H1 (cell line): ENCODE measurements at regions not wholly inside any gene's neighbourhood (a gene's known extent, or its start where the extent isn't known, plus 50 kb on each side); places are given as distances from the start of the nearest gene placed in this dataset.

Experiments
- CTCF ChIA-PET: fragments of 300-600 bp; sonication (Branson Sonifier 250); formaldehyde crosslinking; loops from one replicate; lab custom pipeline; 2021; ENCODE audit not compliant: partially characterized antibody; lab: Charles Lee
- POLR2A ChIA-PET: fragments of 300-600 bp; sonication (Branson Sonifier 250); formaldehyde crosslinking; loops from one replicate; lab custom pipeline; 2021; ENCODE audit warnings: inconsistent platforms; ENCODE audit not compliant: partially characterized antibody; lab: Charles Lee
- DNase-seq, 2 experiments: peaks; one replicate each; pipeline versions ENCODE4 v3.0.0 to v3.0.0-alpha.2; 2010 to 2022; ENCODE audit warnings: low spot score in 2 of 2, low read depth in 1 of 2, mixed read lengths in 1 of 2
- FAIRE-seq: peaks from 2 replicates; lab custom pipeline; 2011; peaks lifted over from hg19 to GRCh38; lab: Jason Lieb, UNC
- H2AFZ ChIP-seq: 2 replicates; pipeline ENCODE4 v1.8.1; 2012; ENCODE audit warnings: low read length, inconsistent platforms
- H2AK5ac ChIP-seq: 2 replicates; pipeline ENCODE4 v1.6.1; 2013; ENCODE audit warnings: low read depth, low read length
- H2BK120ac ChIP-seq: replicated peaks from 2 replicates; pipeline ENCODE3; 2013; ENCODE audit warnings: low read depth, low read length, inconsistent platforms
- H2BK12ac ChIP-seq: 2 replicates; pipeline ENCODE4 v1.6.1; 2013; ENCODE audit warnings: low read depth, low read length
- H2BK15ac ChIP-seq: 2 replicates; pipeline ENCODE4 v1.6.1; 2013; ENCODE audit warnings: low read length
- H2BK20ac ChIP-seq: 2 replicates; pipeline ENCODE4 v1.6.1; 2013; ENCODE audit warnings: low read length
- H2BK5ac ChIP-seq: 2 replicates; pipeline ENCODE4 v1.6.1; 2013; ENCODE audit warnings: low read depth, low read length
- H3K14ac ChIP-seq: 2 replicates; pipeline ENCODE4 v1.6.1; 2013; ENCODE audit warnings: inconsistent platforms; ENCODE audit not compliant: insufficient read length
- H3K18ac ChIP-seq: 2 replicates; pipeline ENCODE4 v1.6.1; 2013; ENCODE audit warnings: low read length; ENCODE audit errors: extremely low read depth
- H3K23ac ChIP-seq: 2 replicates; pipeline ENCODE4 v1.6.1; 2013; ENCODE audit warnings: inconsistent platforms; ENCODE audit not compliant: insufficient read length
- H3K23me2 ChIP-seq: 2 replicates; pipeline ENCODE4 v1.6.1; 2013; ENCODE audit warnings: low read depth, low read length
- H3K27ac ChIP-seq: 2 replicates; pipeline ENCODE4 v1.6.1; 2011; ENCODE audit warnings: low read depth, low read length, inconsistent platforms
- H3K27me3 ChIP-seq, 4 experiments: replicated peaks in 1 of 4; 1 replicate in 1 of 4; 2 replicates in 3 of 4; pipeline versions ENCODE4 v1.6.1 to v1.8.1; 2011 to 2013; ENCODE audit warnings: low read length in 3 of 4, mild to moderate bottlenecking in 3 of 4, inconsistent platforms in 2 of 4, mixed read lengths in 2 of 4, moderate library complexity in 1 of 4; ENCODE audit not compliant: control insufficient read depth in 3 of 4, insufficient read depth in 3 of 4; ENCODE audit errors: extremely low read depth in 1 of 4
- H3K36me3 ChIP-seq, 4 experiments: 2 replicates each; pipeline versions ENCODE4 v1.6.1 to v1.8.1; 2011 to 2013; ENCODE audit warnings: mild to moderate bottlenecking in 4 of 4, low read length in 3 of 4, moderate library complexity in 2 of 4, control low read depth in 1 of 4, inconsistent platforms in 1 of 4; ENCODE audit not compliant: insufficient read depth in 4 of 4, control insufficient read depth in 2 of 4
- H3K4ac ChIP-seq: replicated peaks from 2 replicates; pipeline ENCODE3; 2013; ENCODE audit warnings: low read length, low read depth, mixed read lengths, inconsistent platforms; ENCODE audit not compliant: insufficient read length
- H3K4me1 ChIP-seq, 4 experiments: replicated peaks in 1 of 4; 1 replicate in 1 of 4; 2 replicates in 3 of 4; pipeline versions ENCODE4 v1.6.1 to v1.8.1; 2011 to 2013; ENCODE audit warnings: low read length in 3 of 4, inconsistent platforms in 2 of 4, mixed read lengths in 1 of 4; ENCODE audit not compliant: insufficient read depth in 4 of 4, control insufficient read depth in 3 of 4
- H3K4me2 ChIP-seq, 2 experiments: 2 replicates each; pipeline versions ENCODE4 v1.6.1 to v1.8.1; 2011 to 2013; ENCODE audit warnings: low read depth in 2 of 2, low read length in 2 of 2, control low read depth in 1 of 2, inconsistent platforms in 1 of 2, mild to moderate bottlenecking in 1 of 2; ENCODE audit not compliant: insufficient read depth in 1 of 2
- H3K4me3 ChIP-seq, 4 experiments: fragments of 200-600, 300-600 bp in 1 of 4; sonication (generic), shearing (Covaris generic), sonication (Bioruptor Twin) in 1 of 4; 2 replicates each; pipeline versions ENCODE4 v1.5.1 to v1.8.1; 2011 to 2016; ENCODE audit warnings: low read length in 4 of 4, low read depth in 3 of 4, control low read depth in 2 of 4, inconsistent platforms in 2 of 4, mild to moderate bottlenecking in 2 of 4, mixed read lengths in 1 of 4, moderate library complexity in 1 of 4; ENCODE audit not compliant: insufficient read depth in 2 of 4; ENCODE audit errors: extremely low read depth in 1 of 4
- H3K56ac ChIP-seq: replicated peaks from 2 replicates; pipeline ENCODE3; 2013; ENCODE audit warnings: low read depth, mild to moderate bottlenecking, mixed read lengths, low read length, inconsistent platforms; ENCODE audit not compliant: insufficient read length
- H3K79me1 ChIP-seq: 2 replicates; pipeline ENCODE4 v1.6.1; 2013; ENCODE audit warnings: low read depth, low read length, control low read depth
- H3K79me2 ChIP-seq, 2 experiments: 2 replicates each; pipeline versions ENCODE4 v1.6.1 to v1.8.1; 2012 to 2013; ENCODE audit warnings: low read length in 2 of 2, mild to moderate bottlenecking in 2 of 2, inconsistent platforms in 1 of 2; ENCODE audit not compliant: insufficient read depth in 2 of 2, control insufficient read depth in 1 of 2
- H3K9ac ChIP-seq, 4 experiments: replicated peaks in 1 of 4; 1 replicate in 1 of 4; 2 replicates in 3 of 4; pipeline versions ENCODE4 v1.6.1 to v1.8.1; 2011 to 2013; ENCODE audit warnings: low read depth in 3 of 4, low read length in 3 of 4, control low read depth in 2 of 4, mild to moderate bottlenecking in 2 of 4, moderate library complexity in 2 of 4, inconsistent platforms in 1 of 4; ENCODE audit errors: extremely low read depth in 1 of 4
- H3K9me3 ChIP-seq, 2 experiments: 2 replicates each; pipeline versions ENCODE4 v1.6.1 to v1.8.1; 2012 to 2013; ENCODE audit warnings: mild to moderate bottlenecking in 2 of 2, moderate library complexity in 2 of 2, control low read depth in 1 of 2, inconsistent platforms in 1 of 2, low read depth in 1 of 2, low read length in 1 of 2, mixed read lengths in 1 of 2; ENCODE audit not compliant: insufficient read depth in 2 of 2
- H4K20me1 ChIP-seq, 2 experiments: replicated peaks in 1 of 2; 2 replicates each; pipeline versions ENCODE3 to v1.8.1; 2011 to 2013; ENCODE audit warnings: inconsistent platforms in 2 of 2, low read length in 2 of 2, mild to moderate bottlenecking in 1 of 2; ENCODE audit not compliant: insufficient read depth in 2 of 2, control insufficient read depth in 1 of 2
- H4K5ac ChIP-seq: 2 replicates; pipeline ENCODE4 v1.6.1; 2013; ENCODE audit warnings: low read length, low read depth, mixed read lengths, inconsistent platforms; ENCODE audit not compliant: insufficient read length
- H4K8ac ChIP-seq: 2 replicates; pipeline ENCODE4 v1.8.0; 2013; ENCODE audit warnings: mild to moderate bottlenecking, moderate library complexity, low read length, inconsistent platforms; ENCODE audit not compliant: insufficient read depth; ENCODE audit errors: extremely low read depth
- H4K91ac ChIP-seq: replicated peaks from 2 replicates; pipeline ENCODE3; 2013; ENCODE audit warnings: low read length, mixed read lengths, inconsistent platforms; ENCODE audit not compliant: insufficient read length
- BRCA1 ChIP-seq: IDR thresholded peaks from 2 replicates; pipeline ENCODE4 v1.6.1; 2012; ENCODE audit warnings: low read depth, low read length, improper control_type of control experiment
- CTBP2 ChIP-seq: IDR thresholded peaks from 2 replicates; pipeline ENCODE4 v1.7.0; 2011; ENCODE audit warnings: borderline replicate concordance, mild to moderate bottlenecking, moderate library complexity, mixed read lengths, low read length; ENCODE audit not compliant: insufficient read depth, insufficient read length
- MAFK ChIP-seq: IDR thresholded peaks from 2 replicates; pipeline ENCODE4 v1.6.1; 2012; ENCODE audit warnings: low read depth, mild to moderate bottlenecking, improper control_type of control experiment, low read length
- SIX5 ChIP-seq: IDR thresholded peaks from 2 replicates; pipeline ENCODE4 v1.6.1; 2011; ENCODE audit warnings: mild to moderate bottlenecking, low read depth, low read length
- SP2 ChIP-seq: IDR thresholded peaks from 2 replicates; pipeline ENCODE4 v1.6.1; 2012; ENCODE audit warnings: mild to moderate bottlenecking, low read length, inconsistent platforms
- YY1 ChIP-seq: IDR thresholded peaks from 2 replicates; pipeline ENCODE4 v1.6.1; 2011; ENCODE audit warnings: low read depth, mild to moderate bottlenecking, low read length

- DNase-seq (no peak), FAIRE-seq (no peak)
- Histone ChIP-seq H3K4me1 (no peaks in the 10 kb centered on the region), H3K14ac (no peak overlapping the region), H3K9ac (no peak overlapping the region), H2BK20ac (no peak overlapping the region), H2BK120ac (no peak overlapping the region), H3K79me1 (no peaks in the 10 kb centered on the region), H4K5ac (no peak overlapping the region), H3K23me2 (no peaks in the 10 kb centered on the region), H3K4ac (no peak overlapping the region), H4K8ac (no peak overlapping the region), H2AFZ (no peak overlapping the region), H2AK5ac (no peak overlapping the region), H3K27me3 (no peaks in the 10 kb centered on the region), H4K91ac (no peak overlapping the region), H3K36me3 (no peaks in the 10 kb centered on the region), H2BK5ac (no peak overlapping the region), H3K4me2 (no peak overlapping the region), H3K9me3 (no peaks in the 10 kb centered on the region), H4K20me1 (no peaks in the 10 kb centered on the region), H2BK15ac (no peak overlapping the region), H3K4me3 (no peak overlapping the region), H2BK12ac (no peak overlapping the region), H3K56ac (no peak overlapping the region), H3K27ac (no peak overlapping the region), H3K18ac (no peak overlapping the region), H3K23ac (no peak overlapping the region), H3K79me2 (no peaks in the 10 kb centered on the region)
- ChIA-PET CTCF (no interaction called here), POLR2A (no interaction called here)
- TF ChIP-seq BRCA1, result no peak
- no peak for TF ChIP-seq MAFK
- no peak for TF ChIP-seq SP2
- TF ChIP-seq CTBP2, result no peak
- no peak for TF ChIP-seq YY1
- TF ChIP-seq SIX5, result no peak
Observed at GRCh38 chr12:88300931-88301330, 158.8 kb downstream of the TMTC3 start.
